ENCODE measurements at regions not wholly inside any gene's neighbourhood (a gene's known extent, or its start where the extent isn't known, plus 50 kb on each side); places are given as distances from the start of the nearest gene placed in this dataset.

DNA sequence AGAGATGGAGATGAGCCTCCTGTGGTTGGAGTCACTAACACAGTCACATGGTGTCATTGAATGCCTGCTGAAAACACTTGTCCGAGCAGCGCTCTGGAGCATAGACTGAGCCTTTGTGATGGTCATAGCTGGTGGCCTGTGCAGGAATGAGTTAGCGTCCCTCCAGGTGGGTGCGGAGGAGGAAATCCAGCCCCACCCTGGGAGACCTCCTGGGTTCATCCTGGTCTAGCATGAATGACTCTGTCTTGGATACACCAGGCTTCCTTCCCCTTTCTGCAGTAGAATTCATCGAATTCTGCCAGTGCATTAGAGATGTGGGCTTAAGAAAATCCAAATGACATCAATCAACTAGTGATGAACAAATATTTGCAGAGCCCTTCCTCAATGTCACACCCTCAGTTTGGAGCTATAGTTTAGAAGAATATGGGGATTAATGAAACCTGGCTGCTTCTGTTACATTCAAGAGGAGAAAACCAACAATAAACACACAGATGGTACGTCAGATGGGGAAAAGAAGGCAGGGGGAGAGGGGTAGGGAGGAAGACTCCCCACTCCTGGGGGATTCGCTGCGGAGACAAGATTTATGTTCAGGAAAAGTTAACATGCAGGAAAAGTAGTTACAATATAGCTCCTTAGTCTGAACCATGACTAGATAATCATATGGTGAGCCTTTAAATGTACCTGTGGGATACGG is 136.7 kb downstream of the DDX1 start:
- Histone ChIP-seq H3K27me3 (ENCODE audit: insufficient read depth, poor library complexity, severe bottlenecking) (no peaks in the 10 kb centered on the region), H3K4me3 (replicated peaks; ENCODE audit: insufficient read depth, low read length) (no peak overlapping the region), H3K27ac (replicated peaks) (no peak overlapping the region)
- DNase-seq (ENCODE audit: low read depth in 1 of 2, low spot score in 1 of 2) = no peak
- TF ChIP-seq, protein P1, sequence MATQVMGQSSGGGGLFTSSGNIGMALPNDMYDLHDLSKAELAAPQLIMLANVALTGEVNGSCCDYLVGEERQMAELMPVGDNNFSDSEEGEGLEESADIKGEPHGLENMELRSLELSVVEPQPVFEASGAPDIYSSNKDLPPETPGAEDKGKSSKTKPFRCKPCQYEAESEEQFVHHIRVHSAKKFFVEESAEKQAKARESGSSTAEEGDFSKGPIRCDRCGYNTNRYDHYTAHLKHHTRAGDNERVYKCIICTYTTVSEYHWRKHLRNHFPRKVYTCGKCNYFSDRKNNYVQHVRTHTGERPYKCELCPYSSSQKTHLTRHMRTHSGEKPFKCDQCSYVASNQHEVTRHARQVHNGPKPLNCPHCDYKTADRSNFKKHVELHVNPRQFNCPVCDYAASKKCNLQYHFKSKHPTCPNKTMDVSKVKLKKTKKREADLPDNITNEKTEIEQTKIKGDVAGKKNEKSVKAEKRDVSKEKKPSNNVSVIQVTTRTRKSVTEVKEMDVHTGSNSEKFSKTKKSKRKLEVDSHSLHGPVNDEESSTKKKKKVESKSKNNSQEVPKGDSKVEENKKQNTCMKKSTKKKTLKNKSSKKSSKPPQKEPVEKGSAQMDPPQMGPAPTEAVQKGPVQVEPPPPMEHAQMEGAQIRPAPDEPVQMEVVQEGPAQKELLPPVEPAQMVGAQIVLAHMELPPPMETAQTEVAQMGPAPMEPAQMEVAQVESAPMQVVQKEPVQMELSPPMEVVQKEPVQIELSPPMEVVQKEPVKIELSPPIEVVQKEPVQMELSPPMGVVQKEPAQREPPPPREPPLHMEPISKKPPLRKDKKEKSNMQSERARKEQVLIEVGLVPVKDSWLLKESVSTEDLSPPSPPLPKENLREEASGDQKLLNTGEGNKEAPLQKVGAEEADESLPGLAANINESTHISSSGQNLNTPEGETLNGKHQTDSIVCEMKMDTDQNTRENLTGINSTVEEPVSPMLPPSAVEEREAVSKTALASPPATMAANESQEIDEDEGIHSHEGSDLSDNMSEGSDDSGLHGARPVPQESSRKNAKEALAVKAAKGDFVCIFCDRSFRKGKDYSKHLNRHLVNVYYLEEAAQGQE (IDR thresholded peaks at IDR 0.05; ENCODE audit: insufficient replicate concordance, low read depth) = no peak

DNA sequence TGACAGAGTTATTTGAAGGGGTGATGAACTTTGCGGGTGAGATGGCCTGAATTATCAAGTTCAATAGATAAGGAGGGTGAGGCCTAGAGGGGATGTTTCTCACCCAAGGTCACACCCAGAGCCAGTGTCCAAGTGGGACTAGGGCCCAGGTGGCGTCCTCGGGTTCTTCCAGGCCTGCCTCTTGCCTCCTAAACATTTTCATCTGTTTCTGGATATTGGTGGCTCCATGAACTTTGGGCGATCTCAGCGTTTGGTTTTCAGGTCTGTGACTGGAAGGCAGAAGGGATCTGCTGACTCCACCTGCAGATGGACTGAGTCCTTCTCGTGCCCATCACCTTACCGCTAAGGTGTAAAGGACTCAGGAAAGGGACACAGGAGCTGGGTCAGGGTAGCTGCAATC is 137.3 kb downstream of the DDX1 start:
- Histone ChIP-seq H3K27ac (replicated peaks) (no peak overlapping the region), H3K27me3 (ENCODE audit: insufficient read depth, poor library complexity, severe bottlenecking) (no peaks in the 10 kb centered on the region), H3K4me3 (replicated peaks; ENCODE audit: insufficient read depth, low read length) (no peak overlapping the region)
- DNase-seq (ENCODE audit: low read depth in 1 of 2, low spot score in 1 of 2) = no peak
- TF ChIP-seq POLR2AphosphoS5 (IDR thresholded peaks at IDR 0.05; ENCODE audit: low read depth) = no peak
- TF ChIP-seq, protein P1 (IDR thresholded peaks at IDR 0.05; ENCODE audit: insufficient replicate concordance, low read depth) = no peak
- TF ChIP-seq, protein P2, sequence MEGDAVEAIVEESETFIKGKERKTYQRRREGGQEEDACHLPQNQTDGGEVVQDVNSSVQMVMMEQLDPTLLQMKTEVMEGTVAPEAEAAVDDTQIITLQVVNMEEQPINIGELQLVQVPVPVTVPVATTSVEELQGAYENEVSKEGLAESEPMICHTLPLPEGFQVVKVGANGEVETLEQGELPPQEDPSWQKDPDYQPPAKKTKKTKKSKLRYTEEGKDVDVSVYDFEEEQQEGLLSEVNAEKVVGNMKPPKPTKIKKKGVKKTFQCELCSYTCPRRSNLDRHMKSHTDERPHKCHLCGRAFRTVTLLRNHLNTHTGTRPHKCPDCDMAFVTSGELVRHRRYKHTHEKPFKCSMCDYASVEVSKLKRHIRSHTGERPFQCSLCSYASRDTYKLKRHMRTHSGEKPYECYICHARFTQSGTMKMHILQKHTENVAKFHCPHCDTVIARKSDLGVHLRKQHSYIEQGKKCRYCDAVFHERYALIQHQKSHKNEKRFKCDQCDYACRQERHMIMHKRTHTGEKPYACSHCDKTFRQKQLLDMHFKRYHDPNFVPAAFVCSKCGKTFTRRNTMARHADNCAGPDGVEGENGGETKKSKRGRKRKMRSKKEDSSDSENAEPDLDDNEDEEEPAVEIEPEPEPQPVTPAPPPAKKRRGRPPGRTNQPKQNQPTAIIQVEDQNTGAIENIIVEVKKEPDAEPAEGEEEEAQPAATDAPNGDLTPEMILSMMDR (IDR thresholded peaks at IDR 0.05; ENCODE audit: insufficient read depth, low read length) = no peak
- no peak for TF ChIP-seq SPI1 (IDR thresholded peaks at IDR 0.05; ENCODE audit: borderline replicate concordance, low read depth)
- no peak for TF ChIP-seq GABPA (IDR thresholded peaks at IDR 0.05; ENCODE audit: low read depth)

DNA sequence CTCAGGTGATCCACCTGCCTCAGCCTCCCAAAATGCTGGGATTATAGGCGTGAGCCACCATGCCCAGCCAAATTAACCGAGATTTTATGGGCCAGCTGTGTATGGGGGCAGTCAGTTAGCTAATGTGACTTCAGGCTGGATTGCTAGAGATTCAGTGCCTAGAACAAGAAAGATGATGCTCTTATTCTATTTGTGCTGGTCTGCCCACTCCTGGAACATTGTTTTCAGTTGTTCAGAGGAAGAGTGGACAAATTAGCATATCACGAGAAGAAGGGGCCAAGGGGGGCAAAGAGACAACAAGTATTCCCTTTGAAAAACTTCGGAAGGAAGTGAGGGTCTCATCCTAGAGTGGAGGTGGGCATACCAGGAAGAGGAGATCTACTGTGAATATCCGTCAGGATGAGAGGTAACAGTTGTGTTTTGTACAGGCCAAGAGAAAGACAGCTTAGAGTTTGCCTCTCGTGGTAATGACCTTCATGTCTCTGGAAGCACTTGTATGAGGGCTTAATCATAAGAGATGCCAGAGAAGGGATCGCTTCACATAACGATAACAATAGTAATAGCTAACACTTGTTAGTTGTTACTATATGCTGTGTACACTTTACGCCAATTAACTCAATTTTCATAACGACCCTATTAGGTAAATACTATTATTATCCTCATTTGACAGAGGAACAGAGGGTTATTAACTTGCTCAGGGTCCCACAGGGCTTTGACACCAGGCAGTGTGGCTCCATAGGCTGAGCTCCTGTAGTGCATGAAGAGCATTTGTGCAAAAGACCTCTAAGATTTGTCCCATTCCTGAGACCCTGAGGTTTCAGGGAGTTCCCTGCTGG is 138.3 kb downstream of the DDX1 start:
- no peak overlapping the region for H3K27ac ChIP-seq (replicated peaks)
- H3K27me3 ChIP-seq (ENCODE audit: insufficient read depth, poor library complexity, severe bottlenecking) = no peaks in the 10 kb centered on the region
- DNase-seq (ENCODE audit: low read depth in 1 of 2, low spot score in 1 of 2) = no peak
- TF ChIP-seq GABPA (IDR thresholded peaks at IDR 0.05; ENCODE audit: low read depth) (no peak), SPI1 (IDR thresholded peaks at IDR 0.05; ENCODE audit: borderline replicate concordance, low read depth) (no peak), POLR2AphosphoS5 (IDR thresholded peaks at IDR 0.05; ENCODE audit: low read depth) (no peak)
- TF ChIP-seq, protein P1 (IDR thresholded peaks at IDR 0.05; ENCODE audit: insufficient replicate concordance, low read depth) = no peak
- TF ChIP-seq, protein P2 (IDR thresholded peaks at IDR 0.05; ENCODE audit: insufficient read depth, low read length) = no peak
- H3K4me3 ChIP-seq (replicated peaks; ENCODE audit: insufficient read depth, low read length) = no peak overlapping the region

All from HL-60 (cell line).